GM13977 (cell line): ENCODE measurements at regions not wholly inside any gene's neighbourhood (a gene's known extent, or its start where the extent isn't known, plus 50 kb on each side); places are given as distances from the start of the nearest gene placed in this dataset.

ENCODE experiments used
- DNase-seq: peaks from one replicate; pipeline ENCODE4 v3.0.0; 2012; ENCODE audit warnings: low spot score
- in situ Hi-C: fragments of 300-500 bp; cut with MboI; formaldehyde crosslinking; loops from one replicate; pipeline ENCODE4 v1.12.0; 2022; ENCODE audit warnings: low sequenced_read_pairs, low pct_unique_long_range_greater_than_20kb, mixed read lengths, inconsistent platforms; ENCODE audit not compliant: unreplicated experiment
- TF ChIP-seq, protein P1 (sequence below): IDR thresholded peaks from 2 replicates; pipeline ENCODE4 v1.5.1; 2012; ENCODE audit warnings: mild to moderate bottlenecking, control low read depth; ENCODE audit not compliant: insufficient read depth; ENCODE audit errors: extremely low read depth, missing control alignments

GRCh38 chr6:155850408-155850841 is 394.8 kb upstream of the NOX3 start:
- DNase-seq, result no peak
- in situ Hi-C loops, result no loop called here
- TF ChIP-seq, protein P1, sequence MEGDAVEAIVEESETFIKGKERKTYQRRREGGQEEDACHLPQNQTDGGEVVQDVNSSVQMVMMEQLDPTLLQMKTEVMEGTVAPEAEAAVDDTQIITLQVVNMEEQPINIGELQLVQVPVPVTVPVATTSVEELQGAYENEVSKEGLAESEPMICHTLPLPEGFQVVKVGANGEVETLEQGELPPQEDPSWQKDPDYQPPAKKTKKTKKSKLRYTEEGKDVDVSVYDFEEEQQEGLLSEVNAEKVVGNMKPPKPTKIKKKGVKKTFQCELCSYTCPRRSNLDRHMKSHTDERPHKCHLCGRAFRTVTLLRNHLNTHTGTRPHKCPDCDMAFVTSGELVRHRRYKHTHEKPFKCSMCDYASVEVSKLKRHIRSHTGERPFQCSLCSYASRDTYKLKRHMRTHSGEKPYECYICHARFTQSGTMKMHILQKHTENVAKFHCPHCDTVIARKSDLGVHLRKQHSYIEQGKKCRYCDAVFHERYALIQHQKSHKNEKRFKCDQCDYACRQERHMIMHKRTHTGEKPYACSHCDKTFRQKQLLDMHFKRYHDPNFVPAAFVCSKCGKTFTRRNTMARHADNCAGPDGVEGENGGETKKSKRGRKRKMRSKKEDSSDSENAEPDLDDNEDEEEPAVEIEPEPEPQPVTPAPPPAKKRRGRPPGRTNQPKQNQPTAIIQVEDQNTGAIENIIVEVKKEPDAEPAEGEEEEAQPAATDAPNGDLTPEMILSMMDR, result no peak

DNA sequence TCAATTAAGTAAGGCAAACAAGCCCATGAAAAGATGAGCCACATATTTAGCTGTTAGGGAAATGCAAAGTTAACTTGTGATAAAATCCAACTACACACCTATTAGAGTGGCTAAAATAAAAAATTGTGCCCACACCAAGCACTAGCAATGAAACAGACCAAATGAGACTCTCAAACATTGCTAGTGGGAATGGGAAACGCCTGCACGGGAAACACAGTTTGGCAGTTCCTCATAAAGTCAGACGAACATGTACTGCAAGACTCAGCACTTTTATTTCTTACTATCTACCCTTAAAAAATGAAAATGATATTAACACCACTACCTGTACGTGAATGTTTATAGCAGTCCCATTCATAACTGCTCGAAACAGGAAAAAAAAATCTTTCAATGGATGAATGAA is 392.1 kb upstream of the NOX3 start:
- DNase-seq, result no peak
- TF ChIP-seq, protein P1, result no peak
- in situ Hi-C loops, result no loop called here

DNA sequence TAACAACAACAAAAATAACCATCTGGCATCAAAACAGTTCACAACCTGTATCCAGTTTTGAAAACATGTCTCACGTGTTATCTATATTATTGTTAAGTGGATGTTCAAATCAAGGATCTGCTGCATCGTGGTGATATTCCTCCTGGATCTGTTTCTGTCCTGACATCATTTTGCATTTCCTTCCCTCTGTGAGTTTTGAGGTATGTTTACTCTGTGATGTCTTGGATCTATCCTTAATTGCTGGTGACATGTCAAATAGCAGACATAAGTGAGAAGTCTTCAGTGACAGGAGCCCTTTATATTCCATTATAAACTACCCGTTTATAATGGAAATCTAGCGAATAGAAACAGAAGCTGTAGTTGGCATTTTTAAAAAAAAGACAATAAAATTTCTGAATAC is 381.8 kb upstream of the NOX3 start:
- TF ChIP-seq, protein P1, result no peak
- no peak for DNase-seq
- in situ Hi-C loops, result no loop called here

GRCh38 chr6:155832596-155832995 is 377.0 kb upstream of the NOX3 start:
- in situ Hi-C loops, result no loop called here
- DNase-seq, result no peak
- TF ChIP-seq, protein P1, result no peak

DNA sequence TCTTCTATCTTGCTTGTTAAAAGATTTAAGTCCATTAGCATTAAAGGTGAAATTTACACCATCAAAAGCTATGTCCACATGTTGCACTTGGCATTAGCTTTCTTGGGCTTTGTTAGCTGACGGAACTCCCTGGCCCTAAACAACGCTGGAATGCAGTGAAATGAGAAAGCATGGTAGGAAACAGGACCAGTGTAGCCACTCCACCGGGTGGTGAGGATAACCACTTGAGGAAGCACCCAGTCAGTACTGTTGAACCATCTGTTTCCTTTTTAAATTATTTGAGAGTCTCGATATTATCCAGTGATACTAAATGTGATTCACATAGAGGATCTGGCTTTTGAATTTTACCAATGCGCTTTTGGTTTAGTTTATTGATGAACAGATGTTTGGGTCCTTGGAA is 374.9 kb upstream of the NOX3 start:
- in situ Hi-C loops, result no loop called here
- TF ChIP-seq, protein P1, result no peak
- no peak for DNase-seq

- in situ Hi-C loops, result no loop called here
- no peak for DNase-seq
- TF ChIP-seq, protein P1, result no peak
These were observed 374.0 kb upstream of the NOX3 start for GRCh38 chr6:155829646-155830045.

DNA sequence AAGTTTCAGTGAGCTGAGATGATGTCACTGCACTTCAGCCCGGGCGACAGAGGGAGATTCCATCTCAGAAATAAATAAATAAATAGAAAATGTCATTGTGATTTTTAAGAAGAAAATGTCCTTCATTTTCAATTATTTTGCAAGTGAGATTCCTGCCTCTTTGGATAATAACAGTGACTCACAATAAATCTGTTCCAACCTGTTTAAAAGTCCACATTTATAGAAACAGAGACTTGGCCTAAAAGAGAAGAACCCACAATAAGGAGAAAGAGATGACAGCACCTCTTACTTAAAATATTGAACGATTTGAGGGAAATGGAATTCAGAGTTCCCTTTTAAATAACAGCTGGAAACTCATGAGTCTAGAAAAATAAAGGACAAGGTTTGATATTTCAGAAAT is 373.4 kb upstream of the NOX3 start:
- TF ChIP-seq, protein P1, result no peak
- in situ Hi-C loops, result no loop called here
- DNase-seq, result no peak
